ENCODE measurements at regions not wholly inside any gene's neighbourhood (a gene's known extent, or its start where the extent isn't known, plus 50 kb on each side); places are given as distances from the start of the nearest gene placed in this dataset.

DNA sequence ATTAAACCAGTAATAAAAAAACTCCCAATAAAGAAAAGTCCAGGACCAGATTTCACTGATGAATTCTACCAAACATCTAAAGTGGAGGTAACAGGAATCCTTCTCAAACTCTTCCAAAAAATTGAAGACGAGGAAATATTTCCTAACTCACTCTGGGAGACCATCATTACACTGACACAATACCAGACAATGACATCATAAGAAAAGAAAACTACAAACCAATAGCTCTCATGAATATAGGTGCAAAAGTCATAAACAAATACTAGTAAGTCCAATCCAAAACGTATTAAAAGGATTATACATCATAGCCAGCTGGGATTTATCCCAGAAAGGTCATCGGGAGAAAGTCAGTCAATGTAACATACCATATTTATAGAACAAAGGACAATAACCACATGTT lies 94.0 kb upstream of the RAB18 start:
- no peak for TF ChIP-seq GABPA (IDR thresholded peaks at IDR 0.05 in 1 of 2, conservative IDR thresholded peaks at IDR 0.05 in 1 of 2)
- TF ChIP-seq TAF1 (conservative IDR thresholded peaks at IDR 0.05) = no peak
- TF ChIP-seq FOXA2 (IDR thresholded peaks at IDR 0.05) = no peak
- TF ChIP-seq YY1 (IDR thresholded peaks at IDR 0.05) = no peak
- TF ChIP-seq EGR1 (IDR thresholded peaks at IDR 0.05; ENCODE audit: low read depth in 2 of 2) = no peak
- TF ChIP-seq HNF4A (conservative IDR thresholded peaks at IDR 0.05) = no peak
- TF ChIP-seq, protein P1, sequence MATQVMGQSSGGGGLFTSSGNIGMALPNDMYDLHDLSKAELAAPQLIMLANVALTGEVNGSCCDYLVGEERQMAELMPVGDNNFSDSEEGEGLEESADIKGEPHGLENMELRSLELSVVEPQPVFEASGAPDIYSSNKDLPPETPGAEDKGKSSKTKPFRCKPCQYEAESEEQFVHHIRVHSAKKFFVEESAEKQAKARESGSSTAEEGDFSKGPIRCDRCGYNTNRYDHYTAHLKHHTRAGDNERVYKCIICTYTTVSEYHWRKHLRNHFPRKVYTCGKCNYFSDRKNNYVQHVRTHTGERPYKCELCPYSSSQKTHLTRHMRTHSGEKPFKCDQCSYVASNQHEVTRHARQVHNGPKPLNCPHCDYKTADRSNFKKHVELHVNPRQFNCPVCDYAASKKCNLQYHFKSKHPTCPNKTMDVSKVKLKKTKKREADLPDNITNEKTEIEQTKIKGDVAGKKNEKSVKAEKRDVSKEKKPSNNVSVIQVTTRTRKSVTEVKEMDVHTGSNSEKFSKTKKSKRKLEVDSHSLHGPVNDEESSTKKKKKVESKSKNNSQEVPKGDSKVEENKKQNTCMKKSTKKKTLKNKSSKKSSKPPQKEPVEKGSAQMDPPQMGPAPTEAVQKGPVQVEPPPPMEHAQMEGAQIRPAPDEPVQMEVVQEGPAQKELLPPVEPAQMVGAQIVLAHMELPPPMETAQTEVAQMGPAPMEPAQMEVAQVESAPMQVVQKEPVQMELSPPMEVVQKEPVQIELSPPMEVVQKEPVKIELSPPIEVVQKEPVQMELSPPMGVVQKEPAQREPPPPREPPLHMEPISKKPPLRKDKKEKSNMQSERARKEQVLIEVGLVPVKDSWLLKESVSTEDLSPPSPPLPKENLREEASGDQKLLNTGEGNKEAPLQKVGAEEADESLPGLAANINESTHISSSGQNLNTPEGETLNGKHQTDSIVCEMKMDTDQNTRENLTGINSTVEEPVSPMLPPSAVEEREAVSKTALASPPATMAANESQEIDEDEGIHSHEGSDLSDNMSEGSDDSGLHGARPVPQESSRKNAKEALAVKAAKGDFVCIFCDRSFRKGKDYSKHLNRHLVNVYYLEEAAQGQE (IDR thresholded peaks at IDR 0.05) = no peak
- Histone ChIP-seq H3K9ac (ENCODE audit: low read depth in 1 of 2, low read length in 2 of 2) (no peak overlapping the region), H3K4me1 (ENCODE audit: control insufficient read depth in 4 of 4, insufficient read depth in 4 of 4, low read length in 3 of 4) (no peaks in the 10 kb centered on the region), H3K4me3 (ENCODE audit: low read depth in 1 of 3, low read length in 3 of 3) (no peak overlapping the region), H3K9me3 (ENCODE audit: control insufficient read depth in 4 of 4, low read length in 3 of 4) (no peaks in the 10 kb centered on the region), H3K27me3 (ENCODE audit: control insufficient read depth in 4 of 4, insufficient read depth in 4 of 4, low read length in 3 of 4) (peaks cover 0 to 4% (median 0%) of the 10 kb centered on the region in 4 donors), H3K27ac (ENCODE audit: low read depth in 1 of 2, low read length in 2 of 2) (no peak overlapping the region), H3K36me3 (ENCODE audit: control insufficient read depth in 4 of 4, insufficient read depth in 3 of 4, low read depth in 1 of 4, low read length in 3 of 4) (no peaks in the 10 kb centered on the region)
- 58% methylated on average over 3 of the region's 3 CpGs for WGBS
- no peak for DNase-seq (ENCODE audit: low spot score)

DNA sequence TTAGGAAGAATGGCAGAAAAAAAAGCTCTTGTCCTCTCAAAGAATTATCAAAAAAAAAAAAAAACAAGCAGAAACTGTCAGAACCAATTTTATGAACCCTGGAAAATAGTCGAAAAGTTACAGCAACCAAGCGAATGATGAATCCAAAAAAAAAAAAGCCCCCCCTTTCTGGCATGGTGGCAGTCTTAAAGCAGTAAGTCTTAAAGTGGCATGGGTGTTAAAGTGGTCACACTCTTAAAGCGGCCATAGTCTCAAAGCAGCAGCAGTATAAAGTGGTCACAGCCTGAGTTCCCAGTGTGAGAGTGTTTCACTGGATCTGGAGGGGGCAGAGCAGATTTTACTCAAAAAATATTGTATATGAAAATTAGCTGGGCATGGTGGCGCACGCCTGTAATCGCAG lies 96.8 kb upstream of the RAB18 start:
- 89% methylated on average over 6 of the region's 6 CpGs for WGBS
- H3K36me3 ChIP-seq (ENCODE audit: control insufficient read depth in 4 of 4, insufficient read depth in 3 of 4, low read depth in 1 of 4, low read length in 3 of 4) = no peaks in the 10 kb centered on the region
- H3K4me3 ChIP-seq (ENCODE audit: low read depth in 1 of 3, low read length in 3 of 3) = no peak overlapping the region
- H3K27me3 ChIP-seq (ENCODE audit: control insufficient read depth in 4 of 4, insufficient read depth in 4 of 4, low read length in 3 of 4) = no peaks in the 10 kb centered on the region
- no peak for DNase-seq (ENCODE audit: low spot score)
- no peaks in the 10 kb centered on the region for H3K4me1 ChIP-seq (ENCODE audit: control insufficient read depth in 4 of 4, insufficient read depth in 4 of 4, low read length in 3 of 4)
- no peak overlapping the region for H3K27ac ChIP-seq (ENCODE audit: low read depth in 1 of 2, low read length in 2 of 2)
- H3K9me3 ChIP-seq (ENCODE audit: control insufficient read depth in 4 of 4, low read length in 3 of 4) = no peaks in the 10 kb centered on the region
- no peak overlapping the region for H3K9ac ChIP-seq (ENCODE audit: low read depth in 1 of 2, low read length in 2 of 2)
- no peak for TF ChIP-seq SP1 (IDR thresholded peaks at IDR 0.05)
- TF ChIP-seq, protein P2, sequence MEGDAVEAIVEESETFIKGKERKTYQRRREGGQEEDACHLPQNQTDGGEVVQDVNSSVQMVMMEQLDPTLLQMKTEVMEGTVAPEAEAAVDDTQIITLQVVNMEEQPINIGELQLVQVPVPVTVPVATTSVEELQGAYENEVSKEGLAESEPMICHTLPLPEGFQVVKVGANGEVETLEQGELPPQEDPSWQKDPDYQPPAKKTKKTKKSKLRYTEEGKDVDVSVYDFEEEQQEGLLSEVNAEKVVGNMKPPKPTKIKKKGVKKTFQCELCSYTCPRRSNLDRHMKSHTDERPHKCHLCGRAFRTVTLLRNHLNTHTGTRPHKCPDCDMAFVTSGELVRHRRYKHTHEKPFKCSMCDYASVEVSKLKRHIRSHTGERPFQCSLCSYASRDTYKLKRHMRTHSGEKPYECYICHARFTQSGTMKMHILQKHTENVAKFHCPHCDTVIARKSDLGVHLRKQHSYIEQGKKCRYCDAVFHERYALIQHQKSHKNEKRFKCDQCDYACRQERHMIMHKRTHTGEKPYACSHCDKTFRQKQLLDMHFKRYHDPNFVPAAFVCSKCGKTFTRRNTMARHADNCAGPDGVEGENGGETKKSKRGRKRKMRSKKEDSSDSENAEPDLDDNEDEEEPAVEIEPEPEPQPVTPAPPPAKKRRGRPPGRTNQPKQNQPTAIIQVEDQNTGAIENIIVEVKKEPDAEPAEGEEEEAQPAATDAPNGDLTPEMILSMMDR (IDR thresholded peaks at IDR 0.05; ENCODE audit: low read depth, low read length, missing input control) = no peak
- no peak for TF ChIP-seq GABPA (IDR thresholded peaks at IDR 0.05 in 1 of 2, conservative IDR thresholded peaks at IDR 0.05 in 1 of 2)
- TF ChIP-seq, protein P3, sequence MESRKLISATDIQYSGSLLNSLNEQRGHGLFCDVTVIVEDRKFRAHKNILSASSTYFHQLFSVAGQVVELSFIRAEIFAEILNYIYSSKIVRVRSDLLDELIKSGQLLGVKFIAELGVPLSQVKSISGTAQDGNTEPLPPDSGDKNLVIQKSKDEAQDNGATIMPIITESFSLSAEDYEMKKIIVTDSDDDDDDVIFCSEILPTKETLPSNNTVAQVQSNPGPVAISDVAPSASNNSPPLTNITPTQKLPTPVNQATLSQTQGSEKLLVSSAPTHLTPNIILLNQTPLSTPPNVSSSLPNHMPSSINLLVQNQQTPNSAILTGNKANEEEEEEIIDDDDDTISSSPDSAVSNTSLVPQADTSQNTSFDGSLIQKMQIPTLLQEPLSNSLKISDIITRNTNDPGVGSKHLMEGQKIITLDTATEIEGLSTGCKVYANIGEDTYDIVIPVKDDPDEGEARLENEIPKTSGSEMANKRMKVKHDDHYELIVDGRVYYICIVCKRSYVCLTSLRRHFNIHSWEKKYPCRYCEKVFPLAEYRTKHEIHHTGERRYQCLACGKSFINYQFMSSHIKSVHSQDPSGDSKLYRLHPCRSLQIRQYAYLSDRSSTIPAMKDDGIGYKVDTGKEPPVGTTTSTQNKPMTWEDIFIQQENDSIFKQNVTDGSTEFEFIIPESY (IDR thresholded peaks at IDR 0.05) = no peak
- TF ChIP-seq YY1 (IDR thresholded peaks at IDR 0.05) = no peak
- no peak for TF ChIP-seq RAD21 (IDR thresholded peaks at IDR 0.05)
- TF ChIP-seq RXRA (IDR thresholded peaks at IDR 0.05) = no peak
- TF ChIP-seq, protein P4, sequence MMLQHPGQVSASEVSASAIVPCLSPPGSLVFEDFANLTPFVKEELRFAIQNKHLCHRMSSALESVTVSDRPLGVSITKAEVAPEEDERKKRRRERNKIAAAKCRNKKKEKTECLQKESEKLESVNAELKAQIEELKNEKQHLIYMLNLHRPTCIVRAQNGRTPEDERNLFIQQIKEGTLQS (IDR thresholded peaks at IDR 0.05) = no peak
- TF ChIP-seq NR2F2 (IDR thresholded peaks at IDR 0.05) = no peak
- no peak for TF ChIP-seq FOXA2 (IDR thresholded peaks at IDR 0.05)
- TF ChIP-seq EGR1 (IDR thresholded peaks at IDR 0.05; ENCODE audit: low read depth in 2 of 2) = no peak

All from liver (tissue), 8 donors.